ENCODE measurements at regions not wholly inside any gene's neighbourhood (a gene's known extent, or its start where the extent isn't known, plus 50 kb on each side); places are given as distances from the start of the nearest gene placed in this dataset.

- no peak overlapping the region for H3K4me3 Mint-ChIP-seq
- TF ChIP-seq CTCF (IDR thresholded peaks at IDR 0.05), result no peak
- no peaks in the 10 kb centered on the region for H3K36me3 Mint-ChIP-seq (ENCODE audit: low read depth)
- H3K4me1 Mint-ChIP-seq, result peaks cover 77% of the 10 kb centered on the region
- H3K9me3 Mint-ChIP-seq, result no peaks in the 10 kb centered on the region
- H3K27me3 Mint-ChIP-seq (ENCODE audit: low read depth, poor library complexity), result peaks cover 8% of the 10 kb centered on the region
- H3K27ac Mint-ChIP-seq, result no peak overlapping the region
- no peak for DNase-seq
Observed at GRCh38 chr10:63718006-63718405, 196.8 kb downstream of the REEP3 start.

GRCh38 chr10:63718421-63718820 is 197.2 kb downstream of the REEP3 start:
- Mint-ChIP-seq H3K27me3 (ENCODE audit: low read depth, poor library complexity) (peaks cover 8% of the 10 kb centered on the region), H3K4me3 (no peak overlapping the region), H3K4me1 (peaks cover 76% of the 10 kb centered on the region), H3K27ac (no peak overlapping the region), H3K36me3 (ENCODE audit: low read depth) (no peaks in the 10 kb centered on the region), H3K9me3 (no peaks in the 10 kb centered on the region)
- no peak for DNase-seq
- TF ChIP-seq CTCF (IDR thresholded peaks at IDR 0.05), result no peak

- H3K27ac Mint-ChIP-seq, result no peak overlapping the region
- no peaks in the 10 kb centered on the region for H3K9me3 Mint-ChIP-seq
- no peak overlapping the region for H3K4me3 Mint-ChIP-seq
- H3K36me3 Mint-ChIP-seq (ENCODE audit: low read depth), result no peaks in the 10 kb centered on the region
- no peak for TF ChIP-seq CTCF (IDR thresholded peaks at IDR 0.05)
- peaks cover 78% of the 10 kb centered on the region for H3K4me1 Mint-ChIP-seq
- DNase-seq, result no peak
- peaks cover 8% of the 10 kb centered on the region for H3K27me3 Mint-ChIP-seq (ENCODE audit: low read depth, poor library complexity)
Observed at GRCh38 chr10:63719226-63719856, 198.1 kb downstream of the REEP3 start.

- Mint-ChIP-seq H3K36me3 (ENCODE audit: low read depth) (no peaks in the 10 kb centered on the region), H3K4me1 (peaks cover 74% of the 10 kb centered on the region), H3K4me3 (no peak overlapping the region), H3K9me3 (no peaks in the 10 kb centered on the region), H3K27me3 (ENCODE audit: low read depth, poor library complexity) (peaks cover 8% of the 10 kb centered on the region), H3K27ac (no peak overlapping the region)
- peak; percentile 99 for TF ChIP-seq CTCF (IDR thresholded peaks at IDR 0.05)
- DNase-seq, result peak; percentile 50
Observed at GRCh38 chr10:63720072-63720537, 198.9 kb downstream of the REEP3 start.

GRCh38 chr10:63720676-63721075 is 199.5 kb downstream of the REEP3 start:
- no peak for DNase-seq
- Mint-ChIP-seq H3K27ac (no peak overlapping the region), H3K36me3 (ENCODE audit: low read depth) (no peaks in the 10 kb centered on the region), H3K9me3 (no peaks in the 10 kb centered on the region), H3K4me3 (no peak overlapping the region), H3K4me1 (peaks cover 73% of the 10 kb centered on the region), H3K27me3 (ENCODE audit: low read depth, poor library complexity) (peaks cover 5% of the 10 kb centered on the region)
- no peak for TF ChIP-seq CTCF (IDR thresholded peaks at IDR 0.05)

- peaks cover 5% of the 10 kb centered on the region for H3K27me3 Mint-ChIP-seq (ENCODE audit: low read depth, poor library complexity)
- no peak for DNase-seq
- peak overlapping the region; percentile 23 for H3K27ac Mint-ChIP-seq
- no peak for TF ChIP-seq CTCF (IDR thresholded peaks at IDR 0.05)
- H3K9me3 Mint-ChIP-seq, result no peaks in the 10 kb centered on the region
- H3K4me3 Mint-ChIP-seq, result peak overlapping the region; percentile 14
- no peaks in the 10 kb centered on the region for H3K36me3 Mint-ChIP-seq (ENCODE audit: low read depth)
- peaks cover 55% of the 10 kb centered on the region for H3K4me1 Mint-ChIP-seq
Observed at GRCh38 chr10:63722537-63722936, 201.3 kb downstream of the REEP3 start.
